CD4-positive, CD25-positive, alpha-beta regulatory T cell (primary cell): ENCODE measurements at regions not wholly inside any gene's neighbourhood (a gene's known extent, or its start where the extent isn't known, plus 50 kb on each side); places are given as distances from the start of the nearest gene placed in this dataset.

Experiments used
- ATAC-seq, 2 donors: fragments of 150-1000 bp; cut with Tn5 transposase; one replicate each; pipeline ENCODE4 v1.10.0; 2021; ENCODE audit warnings: low read depth in 2 of 2, moderate number of reproducible peaks in 2 of 2, moderate library complexity in 1 of 2
- DNase-seq, 3 donors: peaks; one replicate each; pipeline versions ENCODE4 v3.0.0 to v3.0.0-alpha.2; 2012 to 2022; ENCODE audit warnings: mixed read lengths in 1 of 3
- H3K27ac ChIP-seq: one replicate; pipeline ENCODE4 v1.7.0; 2013; ENCODE audit warnings: mild to moderate bottlenecking, low read length; ENCODE audit not compliant: insufficient read depth, poor library complexity, severe bottlenecking
- H3K27me3 ChIP-seq: one replicate; pipeline ENCODE4 v1.7.0; 2013; ENCODE audit warnings: low read length; ENCODE audit not compliant: control insufficient read depth, insufficient read depth
- H3K36me3 ChIP-seq: one replicate; pipeline ENCODE4 v1.7.0; 2013; ENCODE audit warnings: mild to moderate bottlenecking, low read length, moderate library complexity; ENCODE audit not compliant: control insufficient read depth, insufficient read depth
- H3K4me1 ChIP-seq: 2 replicates; pipeline ENCODE4 v1.7.0; 2013; ENCODE audit warnings: mild to moderate bottlenecking, low read length; ENCODE audit not compliant: insufficient read depth, control insufficient read depth, poor library complexity, severe bottlenecking
- H3K4me3 ChIP-seq: one replicate; pipeline ENCODE4 v1.7.0; 2013; ENCODE audit warnings: low read depth, mild to moderate bottlenecking, low read length, moderate library complexity
- H3K9me3 ChIP-seq, 2 experiments: 1 replicate in 1 of 2; 2 replicates in 1 of 2; pipeline ENCODE4 v1.7.0; 2013; ENCODE audit warnings: low read length in 2 of 2, mild to moderate bottlenecking in 1 of 2, moderate library complexity in 1 of 2; ENCODE audit not compliant: control insufficient read depth in 2 of 2
- H3K27ac Mint-ChIP-seq, 3 donors: one replicate each; pipeline ENCODE4 v1.8.0; 2020 to 2022; ENCODE audit warnings: mild to moderate bottlenecking in 3 of 3, mixed read lengths in 3 of 3, moderate library complexity in 2 of 3
- H3K27me3 Mint-ChIP-seq: one replicate; pipeline ENCODE4 v1.8.0; 2022; ENCODE audit warnings: mild to moderate bottlenecking, mixed read lengths
- H3K36me3 Mint-ChIP-seq: one replicate; pipeline ENCODE4 v1.8.0; 2020; ENCODE audit warnings: mixed read lengths
- H3K4me1 Mint-ChIP-seq, 4 donors: one replicate each; pipeline ENCODE4 v1.8.0; 2020 to 2022; ENCODE audit warnings: mixed read lengths in 4 of 4, mild to moderate bottlenecking in 1 of 4
- H3K4me3 Mint-ChIP-seq, 4 donors: one replicate each; pipeline ENCODE4 v1.8.0; 2020 to 2022; ENCODE audit warnings: mild to moderate bottlenecking in 4 of 4, mixed read lengths in 4 of 4, moderate library complexity in 3 of 4
- H3K9me3 Mint-ChIP-seq, 7 donors: one replicate each; pipeline ENCODE4 v1.8.0; 2020 to 2022; ENCODE audit warnings: mixed read lengths in 7 of 7, mild to moderate bottlenecking in 3 of 7, moderate library complexity in 2 of 7

DNA sequence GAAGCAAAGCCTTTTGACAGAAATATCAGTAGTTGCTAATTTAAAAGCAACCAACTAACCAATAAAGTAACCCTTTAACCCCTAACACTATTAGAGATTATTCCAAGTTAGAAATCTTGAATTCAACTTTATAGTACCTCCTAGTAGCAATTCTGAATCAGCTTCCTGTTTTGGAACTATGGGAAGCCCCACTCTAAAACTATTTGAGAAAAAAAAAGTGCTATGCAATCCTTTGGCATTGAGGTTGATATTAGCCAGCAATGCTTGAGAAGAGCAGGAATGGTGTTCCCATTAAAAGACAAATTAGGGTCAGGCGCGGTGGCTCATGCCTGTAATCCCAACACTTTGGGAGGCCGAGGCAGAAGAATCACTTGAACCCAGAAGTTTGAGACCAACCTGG, 306.2 kb upstream of the ZFP64 start:
- Histone ChIP-seq H3K27me3 (peaks cover 11% of the 10 kb centered on the region), H3K4me3 (no peak overlapping the region), H3K36me3 (no peaks in the 10 kb centered on the region), H3K9me3 (no peaks in the 10 kb centered on the region), H3K4me1 (no peaks in the 10 kb centered on the region), H3K27ac (no peak overlapping the region)
- no peaks in the 10 kb centered on the region for H3K36me3 Mint-ChIP-seq
- no peak overlapping the region for H3K27ac Mint-ChIP-seq
- ATAC-seq: no peak
- no peak for DNase-seq
- H3K4me3 Mint-ChIP-seq: no peak overlapping the region
- H3K27me3 Mint-ChIP-seq: peaks cover 27% of the 10 kb centered on the region
- peaks cover 0 to 8% (median 0%) of the 10 kb centered on the region in 7 donors for H3K9me3 Mint-ChIP-seq
- H3K4me1 Mint-ChIP-seq: peaks cover 0 to 10% (median 0%) of the 10 kb centered on the region in 4 donors

DNA sequence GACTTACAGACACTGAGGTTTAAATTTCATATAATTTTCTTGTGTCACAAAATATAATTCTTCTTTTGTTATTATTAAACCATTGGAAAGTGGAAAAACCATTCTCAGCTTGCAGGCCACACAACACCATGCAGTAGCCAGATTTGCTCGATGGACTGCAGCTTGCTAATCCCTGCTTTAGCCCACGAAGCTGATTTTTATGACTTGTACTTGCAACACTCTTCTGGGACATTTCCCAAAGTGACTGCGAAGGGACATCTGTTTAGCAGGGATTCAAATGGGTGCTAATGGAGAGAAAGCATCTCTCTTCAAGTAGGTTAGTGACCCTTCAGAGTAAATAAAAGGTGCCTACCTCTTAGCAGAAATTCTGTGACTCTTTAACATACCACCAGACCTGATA, 304.6 kb upstream of the ZFP64 start:
- DNase-seq (no peak), ATAC-seq (no peak)
- H3K27me3 Mint-ChIP-seq: peaks cover 29% of the 10 kb centered on the region
- Histone ChIP-seq H3K4me3 (no peak overlapping the region), H3K27ac (no peak overlapping the region), H3K27me3 (peaks cover 11% of the 10 kb centered on the region), H3K36me3 (no peaks in the 10 kb centered on the region), H3K4me1 (no peaks in the 10 kb centered on the region), H3K9me3 (no peaks in the 10 kb centered on the region)
- H3K4me3 Mint-ChIP-seq: no peak overlapping the region
- H3K36me3 Mint-ChIP-seq: no peaks in the 10 kb centered on the region
- peaks cover 0 to 2% (median 0%) of the 10 kb centered on the region in 7 donors for H3K9me3 Mint-ChIP-seq
- H3K4me1 Mint-ChIP-seq: peaks cover 0 to 10% (median 0%) of the 10 kb centered on the region in 4 donors
- no peak overlapping the region for H3K27ac Mint-ChIP-seq

DNA sequence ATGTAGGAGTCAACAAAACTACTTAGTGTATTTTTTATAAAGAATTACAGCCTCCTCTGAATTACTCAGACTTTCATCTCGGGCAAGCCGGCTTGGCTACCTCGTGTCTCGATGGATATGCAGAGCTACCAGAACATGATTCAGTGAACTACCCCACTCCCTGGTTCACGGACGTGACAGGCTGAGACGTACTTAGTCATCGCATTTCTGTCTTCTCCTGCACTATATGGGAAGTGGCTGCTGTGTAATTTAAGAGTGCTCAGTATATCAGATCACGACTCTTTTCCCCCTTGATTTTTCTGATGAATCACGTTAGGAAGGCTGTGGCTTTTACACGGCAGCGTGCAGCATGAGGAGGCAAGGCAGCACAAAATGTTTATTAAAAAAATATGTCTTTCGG, 302.7 kb upstream of the ZFP64 start:
- ATAC-seq (peak; percentile 52 to 74), DNase-seq (no peak)
- Mint-ChIP-seq H3K4me1 (peaks cover 0 to 10% (median 0%) of the 10 kb centered on the region in 4 donors), H3K27me3 (peaks cover 29% of the 10 kb centered on the region), H3K9me3 (peaks cover 0 to 4% (median 0%) of the 10 kb centered on the region in 7 donors), H3K36me3 (no peaks in the 10 kb centered on the region), H3K27ac (no peak overlapping the region), H3K4me3 (peak overlapping the region in 2 of 4 donors; percentile 16 to 39)
- H3K9me3 ChIP-seq: no peaks in the 10 kb centered on the region
- peaks cover 11% of the 10 kb centered on the region for H3K27me3 ChIP-seq
- H3K4me1 ChIP-seq: no peaks in the 10 kb centered on the region
- H3K27ac ChIP-seq: no peak overlapping the region
- no peak overlapping the region for H3K4me3 ChIP-seq
- H3K36me3 ChIP-seq: no peaks in the 10 kb centered on the region

DNA sequence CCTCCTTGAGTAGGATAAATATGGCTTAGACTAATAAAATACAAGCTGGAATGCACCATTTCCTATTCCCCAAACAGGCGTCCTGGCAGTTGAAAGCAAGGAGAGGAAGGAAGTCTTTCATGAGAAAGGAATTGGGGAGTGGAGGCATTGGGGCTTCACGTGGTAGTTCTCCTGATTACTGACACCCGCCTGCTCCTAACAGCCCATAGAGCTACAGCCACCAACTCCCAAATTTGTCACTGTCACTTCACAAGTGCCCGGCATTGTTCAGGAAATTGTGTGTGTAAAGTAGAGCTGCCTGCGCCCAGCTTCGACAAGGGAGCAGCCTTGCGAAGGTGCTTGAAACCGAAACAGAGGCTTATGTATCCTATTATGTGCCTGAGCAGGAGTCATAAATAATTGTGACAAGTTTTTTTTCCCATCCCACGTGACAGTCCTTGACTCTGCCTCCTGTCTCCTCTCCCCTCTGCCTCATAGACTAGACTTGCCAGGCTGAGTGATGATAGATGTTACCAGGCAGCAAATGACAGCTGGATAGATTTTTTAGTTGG, 301.7 kb upstream of the ZFP64 start:
- Mint-ChIP-seq H3K27ac (no peak overlapping the region), H3K9me3 (peaks cover 0 to 4% (median 0%) of the 10 kb centered on the region in 7 donors), H3K4me1 (peaks cover 0 to 10% (median 0%) of the 10 kb centered on the region in 4 donors), H3K27me3 (peaks cover 29% of the 10 kb centered on the region), H3K4me3 (peak overlapping the region in 1 of 4 donors; percentile 42), H3K36me3 (no peaks in the 10 kb centered on the region)
- Histone ChIP-seq H3K36me3 (no peaks in the 10 kb centered on the region), H3K4me3 (no peak overlapping the region), H3K27ac (no peak overlapping the region), H3K9me3 (no peaks in the 10 kb centered on the region), H3K27me3 (peaks cover 11% of the 10 kb centered on the region), H3K4me1 (no peaks in the 10 kb centered on the region)
- DNase-seq (no peak), ATAC-seq (no peak)

DNA sequence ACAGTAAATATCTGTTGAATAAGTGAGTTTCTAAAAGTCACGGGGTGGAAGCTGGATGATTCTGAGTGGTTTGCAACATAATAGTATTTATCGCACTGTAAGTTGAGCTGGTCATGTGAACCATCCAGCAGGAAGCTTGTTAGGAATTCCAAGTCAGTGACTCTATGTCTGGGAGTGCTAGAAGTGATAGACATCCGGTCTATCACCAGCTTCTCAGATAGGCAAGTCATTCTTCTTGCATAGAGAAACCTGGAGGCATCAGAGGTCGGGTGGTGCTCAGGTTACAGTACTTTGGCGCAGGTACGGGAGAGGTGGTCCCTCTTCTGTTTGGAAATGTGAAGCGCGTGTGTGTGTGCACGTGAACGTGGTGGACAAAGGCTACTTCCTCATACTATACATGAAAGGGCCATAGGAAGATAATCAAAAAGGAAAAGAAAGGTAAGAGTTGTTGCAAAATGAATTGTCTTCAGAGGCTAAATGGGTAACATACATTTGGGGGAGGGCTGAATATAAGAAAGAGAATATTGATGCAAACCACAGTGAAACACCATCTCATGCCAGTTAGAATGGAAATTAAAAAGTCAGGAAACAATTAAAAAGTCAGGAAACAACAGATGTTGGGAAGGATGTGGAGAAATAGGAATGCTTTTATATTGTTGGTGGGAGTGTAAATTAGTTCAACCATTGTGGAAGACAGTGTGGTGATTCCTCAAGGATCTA, 299.3 kb upstream of the ZFP64 start:
- Histone ChIP-seq H3K4me3 (no peak overlapping the region), H3K4me1 (no peaks in the 10 kb centered on the region), H3K27me3 (peaks cover 11% of the 10 kb centered on the region), H3K9me3 (no peaks in the 10 kb centered on the region), H3K27ac (no peak overlapping the region), H3K36me3 (no peaks in the 10 kb centered on the region)
- no peak overlapping the region for H3K4me3 Mint-ChIP-seq
- H3K36me3 Mint-ChIP-seq: no peaks in the 10 kb centered on the region
- H3K4me1 Mint-ChIP-seq: peaks cover 0 to 10% (median 0%) of the 10 kb centered on the region in 4 donors
- peaks cover 23% of the 10 kb centered on the region for H3K27me3 Mint-ChIP-seq
- ATAC-seq (no peak), DNase-seq (no peak)
- H3K9me3 Mint-ChIP-seq: peaks cover 0 to 3% (median 0%) of the 10 kb centered on the region in 7 donors
- H3K27ac Mint-ChIP-seq: no peak overlapping the region

DNA sequence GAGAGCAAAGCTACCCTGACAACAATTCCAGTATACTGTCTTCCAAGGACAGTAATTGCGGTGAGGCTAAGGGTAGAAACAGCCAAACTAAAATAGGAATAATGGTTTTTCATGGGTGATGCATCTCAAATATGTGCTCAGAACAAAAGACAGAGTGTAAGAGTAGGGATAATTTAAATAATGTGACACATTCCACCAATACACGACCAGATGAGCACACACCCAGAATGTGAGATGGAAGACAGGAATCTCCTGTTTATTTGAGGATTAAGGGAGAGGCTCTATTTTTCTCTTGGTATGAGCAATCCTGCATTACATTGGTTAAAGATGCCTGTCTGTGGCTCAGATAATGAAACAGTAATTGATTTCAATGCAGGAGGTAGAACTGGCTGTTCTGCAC, 292.9 kb upstream of the ZFP64 start:
- no peaks in the 10 kb centered on the region for H3K9me3 ChIP-seq
- no peak overlapping the region for H3K27ac ChIP-seq
- H3K4me3 ChIP-seq: no peak overlapping the region
- Mint-ChIP-seq H3K36me3 (no peaks in the 10 kb centered on the region), H3K27ac (no peak overlapping the region), H3K9me3 (peaks cover 0 to 4% (median 0%) of the 10 kb centered on the region in 7 donors), H3K4me1 (no peaks in the 10 kb centered on the region), H3K4me3 (no peak overlapping the region), H3K27me3 (peaks cover 11% of the 10 kb centered on the region)
- no peaks in the 10 kb centered on the region for H3K4me1 ChIP-seq
- H3K36me3 ChIP-seq: no peaks in the 10 kb centered on the region
- DNase-seq (no peak), ATAC-seq (no peak)
- H3K27me3 ChIP-seq: no peaks in the 10 kb centered on the region

DNA sequence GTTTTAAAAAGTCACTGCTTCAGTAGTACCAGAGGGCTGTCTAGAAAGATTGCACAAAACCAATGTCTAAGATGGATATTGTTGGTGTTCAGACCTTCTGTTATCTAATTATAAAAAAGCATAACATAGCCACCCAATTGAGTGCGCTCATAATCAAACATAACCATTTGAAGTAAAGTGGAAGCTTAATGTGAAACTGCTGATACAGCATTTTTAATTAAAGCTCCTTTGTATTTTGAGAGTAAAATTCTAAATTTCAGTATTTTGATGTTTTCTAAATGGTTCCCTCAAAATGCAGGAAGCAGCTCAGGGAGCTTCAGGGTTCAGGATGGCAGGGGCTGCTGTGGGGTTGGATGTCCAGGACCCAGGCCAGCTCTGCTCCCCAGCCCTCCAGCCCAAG, 291.8 kb upstream of the ZFP64 start:
- Mint-ChIP-seq H3K27ac (peak overlapping the region in 1 of 3 donors; percentile 90), H3K4me3 (peak overlapping the region in 1 of 4 donors; percentile 5), H3K27me3 (peaks cover 12% of the 10 kb centered on the region), H3K36me3 (no peaks in the 10 kb centered on the region), H3K9me3 (peaks cover 0 to 5% (median 0%) of the 10 kb centered on the region in 7 donors), H3K4me1 (no peaks in the 10 kb centered on the region)
- Histone ChIP-seq H3K27me3 (no peaks in the 10 kb centered on the region), H3K4me3 (no peak overlapping the region), H3K4me1 (no peaks in the 10 kb centered on the region), H3K36me3 (no peaks in the 10 kb centered on the region), H3K9me3 (no peaks in the 10 kb centered on the region), H3K27ac (no peak overlapping the region)
- no peak for DNase-seq
- ATAC-seq: no peak

DNA sequence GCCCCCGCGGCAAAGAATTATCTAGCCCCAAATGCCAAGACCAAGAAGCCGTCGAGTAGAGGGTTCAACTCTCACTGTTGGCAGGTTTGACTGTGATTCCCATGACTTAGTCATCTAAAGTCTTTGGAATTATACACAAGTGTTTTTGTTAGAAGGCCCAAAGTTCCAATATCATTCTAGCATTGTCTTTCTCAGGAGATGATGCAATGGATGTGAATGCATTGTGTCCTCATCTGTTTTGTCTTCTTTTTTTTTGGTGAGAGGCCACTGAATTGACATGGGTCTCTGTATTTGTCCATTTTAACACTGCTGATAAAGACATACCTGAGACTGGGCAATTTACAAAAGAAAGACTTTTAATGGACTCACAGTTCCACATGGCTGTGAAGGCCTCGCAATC, 290.5 kb upstream of the ZFP64 start:
- H3K4me1 Mint-ChIP-seq: no peaks in the 10 kb centered on the region
- no peaks in the 10 kb centered on the region for H3K36me3 Mint-ChIP-seq
- H3K9me3 Mint-ChIP-seq: peaks cover 0 to 5% (median 0%) of the 10 kb centered on the region in 7 donors
- Histone ChIP-seq H3K27me3 (no peaks in the 10 kb centered on the region), H3K27ac (no peak overlapping the region), H3K36me3 (no peaks in the 10 kb centered on the region), H3K4me1 (no peaks in the 10 kb centered on the region), H3K4me3 (no peak overlapping the region), H3K9me3 (no peaks in the 10 kb centered on the region)
- no peak overlapping the region for H3K27ac Mint-ChIP-seq
- no peak overlapping the region for H3K4me3 Mint-ChIP-seq
- ATAC-seq (no peak), DNase-seq (no peak)
- peaks cover 12% of the 10 kb centered on the region for H3K27me3 Mint-ChIP-seq
